ENCODE measurements at regions not wholly inside any gene's neighbourhood (a gene's known extent, or its start where the extent isn't known, plus 50 kb on each side); places are given as distances from the start of the nearest gene placed in this dataset.
A peak's percentile ranks its signal among the peaks of the same experiment; 100 is the strongest.
"Not testable (repeated sequence)": the region's sequence is repeated elsewhere in the genome, so short reads cannot be mapped to it uniquely, and the experiment has no call there.

GRCh38 chr10:84706431-84706830 is 378.0 kb downstream of the CCSER2 start:
- no peaks in the 10 kb centered on the region for H3K36me3 Mint-ChIP-seq
- H3K4me1 Mint-ChIP-seq: no peaks in the 10 kb centered on the region
- no peaks in the 10 kb centered on the region for H3K27me3 Mint-ChIP-seq

DNA sequence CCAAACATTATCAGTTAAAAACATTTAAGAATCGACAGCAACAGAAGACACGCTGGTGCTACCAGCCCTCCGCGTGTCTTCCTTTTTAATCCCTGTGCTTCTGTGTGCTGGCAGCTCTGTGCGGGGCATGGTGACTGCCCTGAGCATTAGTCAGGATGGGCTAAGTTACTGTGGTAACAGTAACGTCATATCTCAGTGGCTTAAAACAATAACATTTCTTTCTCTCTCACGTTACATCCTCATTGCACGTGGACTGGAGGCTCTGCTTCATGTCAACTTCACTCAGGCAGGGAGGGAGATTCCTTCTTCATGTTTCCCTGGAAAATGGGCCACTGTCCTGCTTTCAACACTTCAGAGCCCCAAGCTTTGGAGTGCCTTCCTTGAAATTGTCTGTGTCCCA is 378.5 kb downstream of the CCSER2 start:
- Mint-ChIP-seq H3K4me3 (no peak overlapping the region), H3K27ac (peak overlapping the region in 1 of 3 donors; percentile 37), H3K36me3 (no peaks in the 10 kb centered on the region), H3K9me3 (peaks cover 0 to 1% (median 0%) of the 10 kb centered on the region in 3 donors), H3K27me3 (no peaks in the 10 kb centered on the region), H3K4me1 (no peaks in the 10 kb centered on the region)

More at GRCh38 chr10:84706431-84706830, 378.0 kb downstream of the CCSER2 start:
- no peaks in the 10 kb centered on the region for H3K9me3 Mint-ChIP-seq
- H3K4me3 Mint-ChIP-seq: no peak overlapping the region
- H3K27ac Mint-ChIP-seq: no peak overlapping the region

DNA sequence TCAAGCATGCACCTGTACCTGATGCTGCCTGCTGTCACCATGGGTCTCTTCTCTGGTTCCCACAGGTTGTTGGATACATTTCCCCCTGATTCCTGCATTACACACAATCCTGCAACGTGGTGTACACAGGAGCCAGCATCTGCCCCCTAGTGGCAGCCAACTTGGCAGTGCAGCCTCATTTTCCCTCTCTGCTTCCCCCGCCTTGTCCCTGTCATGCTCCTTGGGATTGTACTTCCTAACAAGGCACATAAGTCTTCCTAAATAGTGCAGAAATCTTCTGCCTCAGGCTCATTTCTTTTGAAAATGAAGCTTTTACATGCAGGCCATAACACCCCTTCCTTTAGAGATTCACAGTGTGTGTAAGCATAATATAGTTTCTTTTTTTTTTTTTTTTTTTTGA is 387.5 kb downstream of the CCSER2 start:
- Mint-ChIP-seq H3K27me3 (peaks cover 2% of the 10 kb centered on the region), H3K9me3 (peaks cover 0 to 6% (median 1%) of the 10 kb centered on the region in 3 donors), H3K4me1 (no peaks in the 10 kb centered on the region), H3K27ac (no peak overlapping the region), H3K36me3 (no peaks in the 10 kb centered on the region), H3K4me3 (no peak overlapping the region)

- Mint-ChIP-seq H3K27me3 (peaks cover 2% of the 10 kb centered on the region), H3K27ac (no peak overlapping the region), H3K4me3 (no peak overlapping the region)
Measured at GRCh38 chr10:84718877-84719616, 390.7 kb downstream of the CCSER2 start.

DNA sequence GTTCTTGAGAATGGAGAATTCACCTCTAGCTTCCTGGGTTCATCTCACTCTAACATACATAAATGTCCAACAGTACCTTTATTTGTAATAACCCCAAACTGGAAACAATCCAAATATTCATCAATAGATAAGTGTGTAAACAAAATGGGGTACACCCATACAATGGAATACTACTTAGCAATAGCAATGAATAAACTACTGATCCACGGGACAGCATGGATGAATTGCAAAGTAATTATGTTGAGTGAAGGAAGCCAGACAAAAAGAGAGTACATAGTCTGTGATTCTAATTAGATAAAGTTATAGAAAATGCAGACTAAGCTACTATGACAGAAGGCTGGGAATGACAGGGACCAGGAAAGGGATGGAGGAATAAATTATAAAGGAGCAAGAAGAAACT is 391.3 kb downstream of the CCSER2 start:
- no peaks in the 10 kb centered on the region for H3K4me1 Mint-ChIP-seq
- H3K27me3 Mint-ChIP-seq: peaks cover 2% of the 10 kb centered on the region
- no peak overlapping the region for H3K4me3 Mint-ChIP-seq
- H3K36me3 Mint-ChIP-seq: no peaks in the 10 kb centered on the region
- no peak overlapping the region for H3K27ac Mint-ChIP-seq
- peaks cover 0 to 6% (median 0%) of the 10 kb centered on the region in 3 donors for H3K9me3 Mint-ChIP-seq

More at GRCh38 chr10:84718877-84719616, 390.7 kb downstream of the CCSER2 start:
- H3K4me1 Mint-ChIP-seq: no peaks in the 10 kb centered on the region
- no peaks in the 10 kb centered on the region for H3K36me3 Mint-ChIP-seq
- peaks cover 0 to 6% (median 0%) of the 10 kb centered on the region in 3 donors for H3K9me3 Mint-ChIP-seq

DNA sequence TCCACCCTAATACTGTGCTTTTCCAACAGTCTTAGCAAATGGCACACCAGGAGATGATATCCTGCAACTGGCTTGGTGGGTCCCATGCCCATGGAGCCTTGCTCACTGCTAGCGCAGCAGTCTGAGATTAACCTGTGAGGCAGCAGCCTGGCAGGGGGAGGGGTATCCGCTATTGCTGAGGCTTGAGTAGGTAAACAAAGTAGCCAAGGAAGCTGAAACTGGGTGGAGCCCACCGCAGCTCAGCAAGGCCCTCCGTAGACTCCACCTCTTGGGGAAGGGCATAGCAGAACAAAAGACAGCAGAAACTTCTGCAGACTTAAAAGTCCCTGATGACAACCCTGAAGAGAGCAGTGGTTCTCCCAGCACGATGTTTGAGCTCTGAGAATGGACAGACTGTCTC is 399.0 kb downstream of the CCSER2 start:
- no peaks in the 10 kb centered on the region for H3K36me3 Mint-ChIP-seq
- H3K4me1 Mint-ChIP-seq: no peaks in the 10 kb centered on the region
- peaks cover 1% of the 10 kb centered on the region for H3K27me3 Mint-ChIP-seq
- peaks cover 3 to 11% (median 7%) of the 10 kb centered on the region in 3 donors for H3K9me3 Mint-ChIP-seq
- no peak overlapping the region for H3K27ac Mint-ChIP-seq
- no peak overlapping the region for H3K4me3 Mint-ChIP-seq

DNA sequence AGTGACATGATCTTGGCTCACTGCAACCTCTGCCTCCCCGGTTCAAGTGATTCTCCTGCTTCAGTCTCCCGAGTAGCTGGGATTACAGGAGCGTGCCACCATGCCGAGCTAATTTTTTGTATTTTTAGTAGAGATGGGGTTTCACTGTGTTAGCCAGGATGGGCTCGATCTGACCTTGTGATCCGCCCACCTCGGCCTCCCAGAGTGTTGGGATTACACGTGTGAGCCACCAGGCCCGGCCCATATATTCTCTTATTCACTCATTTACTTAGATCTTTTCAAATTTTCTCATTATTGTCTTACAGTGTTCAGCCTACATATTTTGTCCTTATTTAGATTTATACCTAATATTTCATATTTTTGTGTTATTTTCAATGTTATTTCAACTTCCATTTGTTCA is 410.7 kb downstream of the CCSER2 start:
- not testable (repeated sequence) for H3K27ac Mint-ChIP-seq, H3K36me3 Mint-ChIP-seq, H3K4me3 Mint-ChIP-seq, H3K27me3 Mint-ChIP-seq, H3K4me1 Mint-ChIP-seq, H3K9me3 Mint-ChIP-seq

- no peaks in the 10 kb centered on the region for H3K36me3 Mint-ChIP-seq
- H3K27ac Mint-ChIP-seq: no peak overlapping the region
- H3K4me1 Mint-ChIP-seq: no peaks in the 10 kb centered on the region
- H3K4me3 Mint-ChIP-seq: no peak overlapping the region
- H3K9me3 Mint-ChIP-seq: peaks cover 0 to 8% (median 0%) of the 10 kb centered on the region in 3 donors
- H3K27me3 Mint-ChIP-seq: no peaks in the 10 kb centered on the region
Measured at GRCh38 chr10:84739641-84740040, 411.3 kb downstream of the CCSER2 start.

- Mint-ChIP-seq H3K4me1 (no peaks in the 10 kb centered on the region), H3K9me3 (peaks cover 0 to 12% (median 2%) of the 10 kb centered on the region in 3 donors), H3K36me3 (no peaks in the 10 kb centered on the region), H3K4me3 (no peak overlapping the region), H3K27ac (no peak overlapping the region), H3K27me3 (no peaks in the 10 kb centered on the region)
Measured at GRCh38 chr10:84743483-84743882, 415.1 kb downstream of the CCSER2 start.

GRCh38 chr10:84755311-84755710 is 426.9 kb downstream of the CCSER2 start:
- Mint-ChIP-seq H3K27ac (no peak overlapping the region), H3K9me3 (peaks cover 0 to 3% (median 1%) of the 10 kb centered on the region in 3 donors), H3K4me1 (no peaks in the 10 kb centered on the region), H3K4me3 (no peak overlapping the region), H3K27me3 (no peaks in the 10 kb centered on the region), H3K36me3 (no peaks in the 10 kb centered on the region)

GRCh38 chr10:84756653-84757052 is 428.3 kb downstream of the CCSER2 start:
- not testable (repeated sequence) for H3K9me3 Mint-ChIP-seq, H3K27me3 Mint-ChIP-seq, H3K4me1 Mint-ChIP-seq

DNA sequence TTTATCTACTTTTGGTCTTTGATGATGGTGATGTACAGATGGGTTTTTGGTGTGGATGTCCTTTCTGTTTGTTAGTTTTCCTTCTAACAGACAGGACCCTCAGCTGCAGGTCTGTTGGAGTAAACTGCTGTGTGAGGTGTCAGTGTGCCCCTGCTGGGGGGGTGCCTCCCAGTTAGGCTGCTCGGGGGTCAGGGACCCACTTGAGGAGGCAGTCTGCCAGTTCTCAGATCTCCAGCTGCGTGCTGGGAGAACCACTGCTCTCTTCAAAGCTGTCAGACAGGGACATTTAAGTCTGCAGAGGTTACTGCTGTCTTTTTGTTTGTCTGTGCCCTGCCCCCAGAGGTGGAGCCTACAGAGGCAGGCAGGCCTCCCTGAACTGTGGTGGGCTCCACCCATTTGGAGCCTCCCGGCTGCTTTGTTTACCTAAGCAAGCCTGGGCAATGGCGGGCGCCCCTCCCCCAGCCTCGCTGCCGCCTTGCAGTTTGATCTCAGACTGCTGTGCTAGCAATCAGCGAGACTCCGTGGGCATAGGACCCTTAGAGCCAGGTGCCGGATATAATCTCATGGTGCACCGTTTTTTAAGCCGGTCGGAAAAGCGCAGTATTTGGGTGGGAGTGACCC is 433.7 kb downstream of the CCSER2 start:
- not testable (repeated sequence) for H3K4me1 Mint-ChIP-seq, H3K27me3 Mint-ChIP-seq, H3K36me3 Mint-ChIP-seq, H3K9me3 Mint-ChIP-seq, H3K4me3 Mint-ChIP-seq, H3K27ac Mint-ChIP-seq

More at GRCh38 chr10:84756653-84757052, 428.3 kb downstream of the CCSER2 start:
- not testable (repeated sequence) for H3K36me3 Mint-ChIP-seq, H3K27ac Mint-ChIP-seq, H3K4me3 Mint-ChIP-seq

GRCh38 chr10:84762754-84763394 is 434.5 kb downstream of the CCSER2 start:
- H3K4me1 Mint-ChIP-seq: no peaks in the 10 kb centered on the region
- H3K4me3 Mint-ChIP-seq: no peak overlapping the region
- peaks cover 1 to 4% (median 3%) of the 10 kb centered on the region in 3 donors for H3K9me3 Mint-ChIP-seq
- no peaks in the 10 kb centered on the region for H3K36me3 Mint-ChIP-seq
- H3K27ac Mint-ChIP-seq: no peak overlapping the region
- peaks cover 4% of the 10 kb centered on the region for H3K27me3 Mint-ChIP-seq

- Mint-ChIP-seq H3K27ac (no peak overlapping the region), H3K36me3 (no peaks in the 10 kb centered on the region), H3K4me3 (no peak overlapping the region), H3K9me3 (peaks cover 3 to 4% (median 3%) of the 10 kb centered on the region in 3 donors), H3K27me3 (peaks cover 4% of the 10 kb centered on the region), H3K4me1 (no peaks in the 10 kb centered on the region)
Measured at GRCh38 chr10:84763965-84764364, 435.6 kb downstream of the CCSER2 start.

- Mint-ChIP-seq H3K4me3 (no peak overlapping the region), H3K36me3 (no peaks in the 10 kb centered on the region), H3K4me1 (no peaks in the 10 kb centered on the region), H3K9me3 (peaks cover 3 to 4% (median 3%) of the 10 kb centered on the region in 3 donors), H3K27ac (no peak overlapping the region), H3K27me3 (peaks cover 5% of the 10 kb centered on the region)
Measured at GRCh38 chr10:84765086-84765485, 436.7 kb downstream of the CCSER2 start.

All from IgD-negative memory B cell (primary cell).